ENCODE measurements at regions not wholly inside any gene's neighbourhood (a gene's known extent, or its start where the extent isn't known, plus 50 kb on each side); places are given as distances from the start of the nearest gene placed in this dataset.

GRCh38 chr11:110837603-110838002 is 125.4 kb upstream of the ARHGAP20 start:
- Histone ChIP-seq H3K27ac (ENCODE audit: low read depth, low read length) (no peak overlapping the region), H3K4me3 (replicated peaks in 1 of 2; ENCODE audit: low read depth in 1 of 2, low read length in 2 of 2) (no peak overlapping the region), H3K9ac (ENCODE audit: low read length) (no peak overlapping the region), H3K9me3 (ENCODE audit: control insufficient read depth in 1 of 2, insufficient read depth in 1 of 2, low read depth in 1 of 2, low read length in 2 of 2) (no peaks in the 10 kb centered on the region), H2AFZ (ENCODE audit: low read depth, low read length, poor library complexity, severe bottlenecking) (no peak overlapping the region), H3K4me1 (ENCODE audit: control insufficient read depth in 1 of 2, insufficient read depth in 2 of 2, low read length in 2 of 2) (no peaks in the 10 kb centered on the region), H3K9me2 (ENCODE audit: insufficient read depth) (no peaks in the 10 kb centered on the region), H3K27me3 (ENCODE audit: insufficient read depth, low read length) (peaks cover 19% of the 10 kb centered on the region), H3K79me2 (ENCODE audit: insufficient read depth, low read length) (no peaks in the 10 kb centered on the region), H4K20me1 (ENCODE audit: insufficient read depth) (no peaks in the 10 kb centered on the region), H3K4me2 (ENCODE audit: low read length) (no peak overlapping the region), H3K36me3 (ENCODE audit: control insufficient read depth in 1 of 2, insufficient read depth in 2 of 2, low read length in 2 of 2) (no peaks in the 10 kb centered on the region)
- intact Hi-C loops (cut with micrococcal nuclease): no loop called here
- no TSS peak for BruUV-seq (replicated peaks)
- ATAC-seq: no peak
- ChIA-PET RAD21 (ENCODE audit: low non-redundant PET in 1 of 2, low total read pairs in 2 of 2, uncharacterized antibody in 2 of 2, unreplicated experiment in 2 of 2) (no interaction called here), POLR2A (no interaction called here), CTCF (interaction anchor here (0.6 kb wide), 1 partner anchor 49 kb away, joined by 4 read pairs; no protein-coding TSS in a partner anchor)
- DNase-seq (ENCODE audit: low read depth, low spot score): no peak
- TF ChIP-seq CBX3 (IDR thresholded peaks at IDR 0.05; ENCODE audit: low read depth) (no peak), ATF3 (IDR thresholded peaks at IDR 0.05) (no peak), REST (IDR thresholded peaks at IDR 0.05; ENCODE audit: low read depth) (no peak), SRF (IDR thresholded peaks at IDR 0.05; ENCODE audit: low read depth) (no peak), FOSL1 (IDR thresholded peaks at IDR 0.05; ENCODE audit: low read depth) (no peak)
- TF ChIP-seq, protein P1, sequence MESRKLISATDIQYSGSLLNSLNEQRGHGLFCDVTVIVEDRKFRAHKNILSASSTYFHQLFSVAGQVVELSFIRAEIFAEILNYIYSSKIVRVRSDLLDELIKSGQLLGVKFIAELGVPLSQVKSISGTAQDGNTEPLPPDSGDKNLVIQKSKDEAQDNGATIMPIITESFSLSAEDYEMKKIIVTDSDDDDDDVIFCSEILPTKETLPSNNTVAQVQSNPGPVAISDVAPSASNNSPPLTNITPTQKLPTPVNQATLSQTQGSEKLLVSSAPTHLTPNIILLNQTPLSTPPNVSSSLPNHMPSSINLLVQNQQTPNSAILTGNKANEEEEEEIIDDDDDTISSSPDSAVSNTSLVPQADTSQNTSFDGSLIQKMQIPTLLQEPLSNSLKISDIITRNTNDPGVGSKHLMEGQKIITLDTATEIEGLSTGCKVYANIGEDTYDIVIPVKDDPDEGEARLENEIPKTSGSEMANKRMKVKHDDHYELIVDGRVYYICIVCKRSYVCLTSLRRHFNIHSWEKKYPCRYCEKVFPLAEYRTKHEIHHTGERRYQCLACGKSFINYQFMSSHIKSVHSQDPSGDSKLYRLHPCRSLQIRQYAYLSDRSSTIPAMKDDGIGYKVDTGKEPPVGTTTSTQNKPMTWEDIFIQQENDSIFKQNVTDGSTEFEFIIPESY (IDR thresholded peaks at IDR 0.05; ENCODE audit: extremely low read depth, insufficient replicate concordance, low read length): no peak
